H9 (cell line): ENCODE measurements at regions not wholly inside any gene's neighbourhood (a gene's known extent, or its start where the extent isn't known, plus 50 kb on each side); places are given as distances from the start of the nearest gene placed in this dataset.

Experiments
- DNase-seq: peaks from one replicate; pipeline ENCODE4 v3.0.0-alpha.2; 2017
- H2AFZ ChIP-seq: one replicate; pipeline ENCODE4 v1.6.1; 2013; ENCODE audit warnings: mild to moderate bottlenecking, low read length, control low read depth, moderate library complexity
- H2AK5ac ChIP-seq: 2 replicates; pipeline ENCODE4 v1.6.1; 2013; ENCODE audit warnings: low read length, control low read depth, mixed read lengths; ENCODE audit not compliant: insufficient read length
- H2BK120ac ChIP-seq: one replicate; pipeline ENCODE4 v1.6.1; 2013; ENCODE audit warnings: low read depth, mild to moderate bottlenecking, low read length, control low read depth, inconsistent platforms; ENCODE audit not compliant: poor library complexity, severe bottlenecking
- H2BK12ac ChIP-seq: 2 replicates; pipeline ENCODE4 v1.6.1; 2013; ENCODE audit warnings: low read length, control low read depth, mixed read lengths, low read depth; ENCODE audit not compliant: insufficient read length
- H2BK15ac ChIP-seq: 2 replicates; pipeline ENCODE4 v1.6.1; 2013; ENCODE audit warnings: low read depth, low read length, control low read depth
- H2BK20ac ChIP-seq: one replicate; pipeline ENCODE4 v1.6.1; 2013; ENCODE audit warnings: low read depth, mild to moderate bottlenecking, low read length, control low read depth, inconsistent platforms; ENCODE audit not compliant: poor library complexity, severe bottlenecking
- H2BK5ac ChIP-seq: 2 replicates; pipeline ENCODE4 v1.6.1; 2013; ENCODE audit warnings: low read length, control low read depth, mixed read lengths; ENCODE audit not compliant: insufficient read length
- H3K14ac ChIP-seq: 2 replicates; pipeline ENCODE4 v1.6.1; 2013; ENCODE audit warnings: low read length, control low read depth; ENCODE audit not compliant: insufficient read depth
- H3K18ac ChIP-seq: 2 replicates; pipeline ENCODE4 v1.6.1; 2013; ENCODE audit warnings: low read depth, mild to moderate bottlenecking, mixed read lengths, low read length, control low read depth; ENCODE audit not compliant: insufficient read length
- H3K23ac ChIP-seq: 2 replicates; pipeline ENCODE4 v1.6.1; 2013; ENCODE audit warnings: low read length, control low read depth, mixed read lengths, low read depth; ENCODE audit not compliant: insufficient read length
- H3K23me2 ChIP-seq: 2 replicates; pipeline ENCODE4 v1.6.1; 2013; ENCODE audit warnings: low read depth, mild to moderate bottlenecking, mixed read lengths, low read length, control low read depth; ENCODE audit not compliant: insufficient read length, poor library complexity, severe bottlenecking
- H3K27ac ChIP-seq: 2 replicates; pipeline ENCODE4 v1.5.1; 2013; ENCODE audit warnings: low read length, control low read depth, mixed read lengths, low read depth; ENCODE audit not compliant: insufficient read length
- H3K27me3 ChIP-seq: 2 replicates; pipeline ENCODE4 v1.6.1; 2013; ENCODE audit warnings: low read length, control low read depth, inconsistent platforms; ENCODE audit not compliant: insufficient read depth
- H3K4ac ChIP-seq: 2 replicates; pipeline ENCODE4 v1.6.1; 2013; ENCODE audit warnings: low read depth, mild to moderate bottlenecking, control low read depth, inconsistent platforms, low read length, moderate library complexity
- H3K4me1 ChIP-seq: 2 replicates; pipeline ENCODE4 v1.6.1; 2013; ENCODE audit warnings: low read length, control low read depth, inconsistent platforms; ENCODE audit not compliant: insufficient read depth
- H3K4me2 ChIP-seq: 2 replicates; pipeline ENCODE4 v1.6.1; 2013; ENCODE audit warnings: low read length, control low read depth, mixed read lengths; ENCODE audit not compliant: insufficient read length, insufficient read depth
- H3K56ac ChIP-seq: 2 replicates; pipeline ENCODE4 v1.6.1; 2013; ENCODE audit warnings: low read depth, mild to moderate bottlenecking, mixed read lengths, low read length, control low read depth; ENCODE audit not compliant: insufficient read length
- H3K79me1 ChIP-seq: 2 replicates; pipeline ENCODE4 v1.6.1; 2013; ENCODE audit warnings: low read depth, mild to moderate bottlenecking, moderate library complexity, low read length, control low read depth, inconsistent platforms; ENCODE audit not compliant: insufficient read depth, poor library complexity, severe bottlenecking
- H3K79me2 ChIP-seq: 2 replicates; pipeline ENCODE4 v1.6.1; 2013; ENCODE audit warnings: low read length, control low read depth, inconsistent platforms; ENCODE audit not compliant: insufficient read depth
- H3K9ac ChIP-seq: 2 replicates; pipeline ENCODE4 v1.6.1; 2013; ENCODE audit warnings: low read length, control low read depth, mixed read lengths; ENCODE audit not compliant: insufficient read length; ENCODE audit errors: extremely low read depth
- H3K9me3 ChIP-seq: one replicate; pipeline ENCODE4 v1.6.1; 2013; ENCODE audit warnings: low read depth, low read length, inconsistent platforms; ENCODE audit not compliant: control insufficient read depth
- H3T11ph ChIP-seq: one replicate; pipeline ENCODE4 v1.6.1; 2013; ENCODE audit warnings: mild to moderate bottlenecking, low read length, control low read depth, inconsistent platforms
- H4K20me1 ChIP-seq: one replicate; pipeline ENCODE4 v1.6.1; 2013; ENCODE audit not compliant: control insufficient read depth, insufficient read length, insufficient read depth
- H4K5ac ChIP-seq: 2 replicates; pipeline ENCODE4 v1.6.1; 2013; ENCODE audit warnings: low read depth, mild to moderate bottlenecking, mixed read lengths, low read length, control low read depth; ENCODE audit not compliant: insufficient read length
- H4K8ac ChIP-seq: replicated peaks from 2 replicates; pipeline ENCODE4 v1.6.1; 2013; ENCODE audit warnings: low read length, control low read depth, mixed read lengths, low read depth; ENCODE audit not compliant: insufficient read length
- H4K91ac ChIP-seq: 2 replicates; pipeline ENCODE4 v1.6.1; 2013; ENCODE audit warnings: low read depth, mild to moderate bottlenecking, moderate library complexity, mixed read lengths, low read length, control low read depth; ENCODE audit not compliant: insufficient read length
- H3K27ac Mint-ChIP-seq, 3 experiments: 2 replicates in 2 of 3; 3 replicates in 1 of 3; pipeline ENCODE4 v1.8.0; 2020 to 2021; ENCODE audit warnings: mixed read lengths in 3 of 3, mild to moderate bottlenecking in 1 of 3, moderate library complexity in 1 of 3
- H3K27me3 Mint-ChIP-seq: 2 replicates; pipeline ENCODE4 v1.8.0; 2021; ENCODE audit warnings: low read depth, mild to moderate bottlenecking, moderate library complexity, mixed read lengths
- H3K36me3 Mint-ChIP-seq, 3 experiments: 2 replicates in 2 of 3; 3 replicates in 1 of 3; pipeline ENCODE4 v1.8.0; 2020 to 2021; ENCODE audit warnings: low read depth in 3 of 3, mixed read lengths in 3 of 3; ENCODE audit not compliant: insufficient read depth in 1 of 3
- H3K4me1 Mint-ChIP-seq, 2 experiments: 2 replicates each; pipeline ENCODE4 v1.8.0; 2020; ENCODE audit warnings: mixed read lengths in 2 of 2
- H3K4me3 Mint-ChIP-seq, 2 experiments: 2 replicates in 1 of 2; 3 replicates in 1 of 2; pipeline ENCODE4 v1.8.0; 2020 to 2021; ENCODE audit warnings: mild to moderate bottlenecking in 2 of 2, mixed read lengths in 2 of 2, moderate library complexity in 1 of 2
- H3K9me3 Mint-ChIP-seq, 2 experiments: 2 replicates in 1 of 2; 3 replicates in 1 of 2; pipeline ENCODE4 v1.8.0; 2020; ENCODE audit warnings: mild to moderate bottlenecking in 2 of 2, mixed read lengths in 2 of 2, moderate library complexity in 1 of 2
- WGBS: extraction: QIAGEN DNeasy Blood & Tissue Kit; methylation state at CpG from one replicate; pipeline ENCODE4 v1.1.7; 2013; ENCODE audit warnings: missing lambda C conversion rate, low lambda C conversion rate, mixed read lengths; ENCODE audit not compliant: insufficient read length; ENCODE audit errors: extremely low coverage; 5-methylcytosine and 5-hydroxymethylcytosine counted together
- TF ChIP-seq, protein P1 (sequence below): fragments of 200-600 bp; sonication (generic); conservative IDR thresholded peaks from 3 replicates; pipeline ENCODE4 v1.8.0; 2021; ENCODE audit warnings: antibody characterized with exemption, mild to moderate bottlenecking

DNA sequence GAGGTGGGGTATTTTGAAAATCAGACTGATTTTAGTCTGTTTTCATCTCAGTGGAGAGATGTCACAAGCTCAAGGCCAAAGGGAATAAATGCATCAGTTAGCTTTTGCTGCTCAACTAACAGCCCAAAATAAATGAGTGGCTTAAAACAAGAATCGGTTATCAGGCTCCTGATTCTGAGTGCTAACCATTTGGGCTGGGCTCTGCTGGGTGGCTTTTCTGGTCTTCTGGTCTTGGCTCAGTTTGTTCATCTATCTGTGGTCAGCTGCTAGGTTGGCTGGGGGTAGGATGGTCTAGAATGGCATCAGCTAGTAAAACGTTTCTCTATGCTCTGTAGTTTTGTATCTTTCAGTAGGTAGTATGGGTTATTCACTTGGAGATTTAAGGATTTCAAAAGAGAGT lies 357.5 kb upstream of the JAG1 start:
- H3K23ac ChIP-seq = no peak overlapping the region
- WGBS = no CpG with 5 or more reads among the region's 2 CpGs
- TF ChIP-seq, protein P1, sequence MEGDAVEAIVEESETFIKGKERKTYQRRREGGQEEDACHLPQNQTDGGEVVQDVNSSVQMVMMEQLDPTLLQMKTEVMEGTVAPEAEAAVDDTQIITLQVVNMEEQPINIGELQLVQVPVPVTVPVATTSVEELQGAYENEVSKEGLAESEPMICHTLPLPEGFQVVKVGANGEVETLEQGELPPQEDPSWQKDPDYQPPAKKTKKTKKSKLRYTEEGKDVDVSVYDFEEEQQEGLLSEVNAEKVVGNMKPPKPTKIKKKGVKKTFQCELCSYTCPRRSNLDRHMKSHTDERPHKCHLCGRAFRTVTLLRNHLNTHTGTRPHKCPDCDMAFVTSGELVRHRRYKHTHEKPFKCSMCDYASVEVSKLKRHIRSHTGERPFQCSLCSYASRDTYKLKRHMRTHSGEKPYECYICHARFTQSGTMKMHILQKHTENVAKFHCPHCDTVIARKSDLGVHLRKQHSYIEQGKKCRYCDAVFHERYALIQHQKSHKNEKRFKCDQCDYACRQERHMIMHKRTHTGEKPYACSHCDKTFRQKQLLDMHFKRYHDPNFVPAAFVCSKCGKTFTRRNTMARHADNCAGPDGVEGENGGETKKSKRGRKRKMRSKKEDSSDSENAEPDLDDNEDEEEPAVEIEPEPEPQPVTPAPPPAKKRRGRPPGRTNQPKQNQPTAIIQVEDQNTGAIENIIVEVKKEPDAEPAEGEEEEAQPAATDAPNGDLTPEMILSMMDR = no peak
- H4K8ac ChIP-seq = no peak overlapping the region
- H2BK20ac ChIP-seq = no peak overlapping the region
- no peaks in the 10 kb centered on the region for H3K4me1 ChIP-seq
- H3K14ac ChIP-seq = no peak overlapping the region
- H3K9me3 ChIP-seq = no peaks in the 10 kb centered on the region
- H3K18ac ChIP-seq = no peak overlapping the region
- H4K20me1 ChIP-seq = no peaks in the 10 kb centered on the region
- H3K4me3 Mint-ChIP-seq = no peak overlapping the region
- H3K27ac Mint-ChIP-seq = no peak overlapping the region
- H2BK120ac ChIP-seq = no peak overlapping the region
- no peaks in the 10 kb centered on the region for H3K23me2 ChIP-seq
- H3K79me2 ChIP-seq = no peaks in the 10 kb centered on the region
- H3K4me1 Mint-ChIP-seq = no peaks in the 10 kb centered on the region
- no peak overlapping the region for H3K56ac ChIP-seq
- no peak overlapping the region for H3K4me2 ChIP-seq
- no peak overlapping the region for H3K27ac ChIP-seq
- H3K79me1 ChIP-seq = no peaks in the 10 kb centered on the region
- H4K5ac ChIP-seq = no peak overlapping the region
- no peak overlapping the region for H2AFZ ChIP-seq
- H2BK12ac ChIP-seq = no peak overlapping the region
- no peaks in the 10 kb centered on the region; a peak in 1 of 5 replicates for H3K9me3 Mint-ChIP-seq
- no peak overlapping the region for H3T11ph ChIP-seq
- no peaks in the 10 kb centered on the region for H3K27me3 ChIP-seq
- H2AK5ac ChIP-seq = no peak overlapping the region
- H3K9ac ChIP-seq = no peak overlapping the region
- no peaks in the 10 kb centered on the region for H3K36me3 Mint-ChIP-seq
- DNase-seq = no peak
- H2BK5ac ChIP-seq = no peak overlapping the region
- no peaks in the 10 kb centered on the region for H3K27me3 Mint-ChIP-seq
- H3K4ac ChIP-seq = no peak overlapping the region
- H4K91ac ChIP-seq = no peak overlapping the region
- H2BK15ac ChIP-seq = no peak overlapping the region
